ENCODE measurements at regions not wholly inside any gene's neighbourhood (a gene's known extent, or its start where the extent isn't known, plus 50 kb on each side); places are given as distances from the start of the nearest gene placed in this dataset.

DNA sequence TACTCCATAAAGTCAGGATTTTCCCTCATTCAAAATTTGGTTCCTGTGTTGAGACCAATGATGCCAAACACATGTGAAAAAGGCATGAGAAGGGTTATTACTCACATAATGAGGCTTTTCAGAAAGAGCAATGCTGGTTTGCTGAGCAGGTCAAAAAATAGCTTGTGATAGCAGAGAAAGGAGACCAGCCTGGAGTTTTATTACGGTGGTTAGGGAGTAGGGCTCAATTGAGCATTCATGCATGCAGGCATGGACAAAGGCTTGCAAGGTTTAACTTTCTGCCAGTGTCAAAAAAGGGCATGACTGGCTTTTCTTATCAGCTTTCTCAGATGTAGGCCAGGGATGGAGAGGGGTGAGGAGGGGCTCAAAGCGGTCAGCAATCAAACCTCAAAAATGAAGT lies 628.3 kb downstream of the DNAH5 start:
- Mint-ChIP-seq H3K9me3 (peaks cover 4 to 18% (median 10%) of the 10 kb centered on the region in 5 donors), H3K4me3 (no peak overlapping the region), H3K36me3 (no peaks in the 10 kb centered on the region), H3K27ac (no peak overlapping the region), H3K4me1 (no peaks in the 10 kb centered on the region), H3K27me3 (no peaks in the 10 kb centered on the region)
- ChIA-PET CTCF (no interaction called here), POLR2A (no interaction called here)
- Histone ChIP-seq H3K27me3 (ENCODE audit: insufficient read depth, low read length, poor library complexity, severe bottlenecking) (no peaks in the 10 kb centered on the region), H3K27ac (ENCODE audit: low read depth, low read length) (no peak overlapping the region), H3K9me3 (ENCODE audit: low read length) (no peaks in the 10 kb centered on the region), H3K4me1 (ENCODE audit: insufficient read depth, low read length) (no peaks in the 10 kb centered on the region), H3K4me3 (ENCODE audit: low read length) (no peak overlapping the region), H3K36me3 (ENCODE audit: insufficient read depth, low read length) (no peaks in the 10 kb centered on the region)
- no peak for DNase-seq

DNA sequence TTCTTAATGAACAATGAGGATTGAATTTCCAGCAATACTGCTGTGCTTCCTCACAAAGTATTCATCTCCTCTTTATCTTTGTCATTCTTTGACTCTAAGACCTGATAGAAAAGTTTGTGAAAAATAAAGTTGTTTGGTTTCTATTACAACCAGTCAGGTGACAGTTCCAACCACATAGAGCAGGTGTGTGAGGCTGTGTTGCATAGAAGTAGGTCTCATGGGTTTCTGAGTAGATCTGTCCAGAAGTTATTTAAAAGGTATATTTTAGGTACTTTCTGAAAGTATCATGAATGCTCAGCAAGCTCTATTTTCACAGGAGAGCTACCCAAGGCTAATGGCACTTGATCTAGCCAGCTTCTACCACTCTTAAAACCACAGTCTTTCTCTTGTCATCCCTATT lies 637.0 kb downstream of the DNAH5 start:
- H3K9me3 ChIP-seq (ENCODE audit: low read length), result peaks cover 5% of the 10 kb centered on the region
- H3K4me3 ChIP-seq (ENCODE audit: low read length), result no peak overlapping the region
- Mint-ChIP-seq H3K4me1 (no peaks in the 10 kb centered on the region), H3K9me3 (peaks cover 0 to 4% (median 3%) of the 10 kb centered on the region in 5 donors), H3K27me3 (no peaks in the 10 kb centered on the region), H3K4me3 (no peak overlapping the region), H3K27ac (no peak overlapping the region), H3K36me3 (no peaks in the 10 kb centered on the region)
- DNase-seq, result no peak
- no peaks in the 10 kb centered on the region for H3K4me1 ChIP-seq (ENCODE audit: insufficient read depth, low read length)
- CTCF ChIA-PET, result no interaction called here
- H3K36me3 ChIP-seq (ENCODE audit: insufficient read depth, low read length), result no peaks in the 10 kb centered on the region
- POLR2A ChIA-PET, result no interaction called here
- no peaks in the 10 kb centered on the region for H3K27me3 ChIP-seq (ENCODE audit: insufficient read depth, low read length, poor library complexity, severe bottlenecking)
- no peak overlapping the region for H3K27ac ChIP-seq (ENCODE audit: low read depth, low read length)

DNA sequence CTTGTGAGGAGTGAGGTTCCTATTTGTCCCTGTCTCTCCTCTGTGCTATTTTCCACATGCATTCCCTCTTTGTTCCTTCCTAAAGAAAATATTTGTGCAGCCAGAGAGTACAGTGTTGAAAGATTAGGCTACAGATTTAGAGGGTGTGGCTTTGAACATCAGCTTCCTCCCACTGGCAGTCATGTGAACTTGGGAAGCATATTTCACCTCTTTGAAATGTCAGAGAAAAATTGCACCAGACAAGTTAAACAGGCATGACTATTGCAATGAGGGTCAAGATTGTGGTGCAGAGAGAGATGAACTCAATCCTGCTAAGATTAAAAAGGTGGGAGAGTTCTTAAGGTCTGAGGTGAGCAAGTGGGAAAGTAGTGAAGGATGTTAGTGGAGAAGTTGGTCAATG lies 641.0 kb downstream of the DNAH5 start:
- H3K4me1 ChIP-seq (ENCODE audit: insufficient read depth, low read length), result no peaks in the 10 kb centered on the region
- no peaks in the 10 kb centered on the region for H3K36me3 ChIP-seq (ENCODE audit: insufficient read depth, low read length)
- Mint-ChIP-seq H3K9me3 (peaks cover 0 to 7% (median 3%) of the 10 kb centered on the region in 5 donors), H3K4me3 (no peak overlapping the region), H3K27ac (no peak overlapping the region), H3K4me1 (no peaks in the 10 kb centered on the region), H3K27me3 (no peaks in the 10 kb centered on the region), H3K36me3 (no peaks in the 10 kb centered on the region)
- ChIA-PET CTCF (no interaction called here), POLR2A (no interaction called here)
- DNase-seq, result no peak
- H3K27ac ChIP-seq (ENCODE audit: low read depth, low read length), result no peak overlapping the region
- peaks cover 5% of the 10 kb centered on the region for H3K9me3 ChIP-seq (ENCODE audit: low read length)
- H3K4me3 ChIP-seq (ENCODE audit: low read length), result no peak overlapping the region
- no peaks in the 10 kb centered on the region for H3K27me3 ChIP-seq (ENCODE audit: insufficient read depth, low read length, poor library complexity, severe bottlenecking)

DNA sequence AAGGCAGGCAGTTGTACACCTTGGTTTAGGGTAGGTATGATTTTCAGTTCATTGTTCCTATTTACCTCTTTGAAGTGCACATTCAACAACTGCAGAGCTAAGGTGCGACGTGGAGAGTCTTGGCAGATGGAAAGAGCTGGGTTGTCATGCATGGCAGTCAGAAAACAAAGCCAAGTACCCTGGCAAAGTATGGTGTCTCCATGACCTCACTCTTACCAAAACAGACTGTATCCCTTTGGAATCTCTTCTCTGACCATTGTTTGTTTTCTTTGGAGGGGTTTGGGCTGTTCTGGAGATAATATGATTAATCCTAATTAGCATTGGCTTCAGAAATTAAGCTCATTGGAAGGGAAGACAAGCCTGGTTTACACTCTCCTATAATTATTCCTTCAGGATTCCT lies 665.7 kb downstream of the DNAH5 start:
- POLR2A ChIA-PET, result no interaction called here
- peaks cover 0 to 22% (median 4%) of the 10 kb centered on the region in 5 donors for H3K9me3 Mint-ChIP-seq
- CTCF ChIA-PET, result no interaction called here

DNA sequence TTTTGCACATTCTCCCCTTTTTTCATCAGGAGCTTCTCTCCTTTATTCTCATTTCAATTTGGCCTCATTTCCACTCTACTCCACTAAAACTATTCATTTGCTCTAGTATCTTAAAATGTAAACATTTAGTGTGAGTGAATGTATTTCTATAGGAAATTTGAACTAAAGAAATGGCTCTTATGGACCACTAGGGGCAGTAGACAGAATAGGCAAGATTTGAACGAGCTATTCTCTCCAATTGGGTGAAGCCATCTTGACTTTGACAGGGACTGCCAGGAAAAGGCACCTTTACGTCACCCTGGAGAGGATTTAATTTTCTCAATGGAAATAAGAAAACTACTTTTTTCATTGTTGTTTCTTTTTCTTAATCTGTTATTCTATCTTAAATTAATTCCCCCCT lies 666.3 kb downstream of the DNAH5 start:
- no peak for DNase-seq
- H3K27me3 ChIP-seq (ENCODE audit: insufficient read depth, low read length, poor library complexity, severe bottlenecking), result no peaks in the 10 kb centered on the region
- no peak overlapping the region for H3K4me3 Mint-ChIP-seq
- POLR2A ChIA-PET, result no interaction called here
- no peaks in the 10 kb centered on the region for H3K36me3 Mint-ChIP-seq
- no peaks in the 10 kb centered on the region for H3K4me1 Mint-ChIP-seq
- H3K9me3 Mint-ChIP-seq, result peaks cover 0 to 22% (median 4%) of the 10 kb centered on the region in 5 donors
- no peak overlapping the region for H3K27ac ChIP-seq (ENCODE audit: low read depth, low read length)
- H3K27ac Mint-ChIP-seq, result no peak overlapping the region
- no peaks in the 10 kb centered on the region for H3K36me3 ChIP-seq (ENCODE audit: insufficient read depth, low read length)
- CTCF ChIA-PET, result no interaction called here
- H3K4me1 ChIP-seq (ENCODE audit: insufficient read depth, low read length), result no peaks in the 10 kb centered on the region
- no peak overlapping the region for H3K4me3 ChIP-seq (ENCODE audit: low read length)
- no peaks in the 10 kb centered on the region for H3K9me3 ChIP-seq (ENCODE audit: low read length)
- H3K27me3 Mint-ChIP-seq, result no peaks in the 10 kb centered on the region

More for the DNA sequence above, 665.7 kb downstream of the DNAH5 start:
- no peak for DNase-seq
- Mint-ChIP-seq H3K27me3 (no peaks in the 10 kb centered on the region), H3K4me3 (no peak overlapping the region), H3K36me3 (no peaks in the 10 kb centered on the region), H3K4me1 (no peaks in the 10 kb centered on the region), H3K27ac (no peak overlapping the region)
- Histone ChIP-seq H3K27ac (ENCODE audit: low read depth, low read length) (no peak overlapping the region), H3K27me3 (ENCODE audit: insufficient read depth, low read length, poor library complexity, severe bottlenecking) (no peaks in the 10 kb centered on the region), H3K4me1 (ENCODE audit: insufficient read depth, low read length) (no peaks in the 10 kb centered on the region), H3K4me3 (ENCODE audit: low read length) (no peak overlapping the region), H3K9me3 (ENCODE audit: low read length) (no peaks in the 10 kb centered on the region), H3K36me3 (ENCODE audit: insufficient read depth, low read length) (no peaks in the 10 kb centered on the region)

DNA sequence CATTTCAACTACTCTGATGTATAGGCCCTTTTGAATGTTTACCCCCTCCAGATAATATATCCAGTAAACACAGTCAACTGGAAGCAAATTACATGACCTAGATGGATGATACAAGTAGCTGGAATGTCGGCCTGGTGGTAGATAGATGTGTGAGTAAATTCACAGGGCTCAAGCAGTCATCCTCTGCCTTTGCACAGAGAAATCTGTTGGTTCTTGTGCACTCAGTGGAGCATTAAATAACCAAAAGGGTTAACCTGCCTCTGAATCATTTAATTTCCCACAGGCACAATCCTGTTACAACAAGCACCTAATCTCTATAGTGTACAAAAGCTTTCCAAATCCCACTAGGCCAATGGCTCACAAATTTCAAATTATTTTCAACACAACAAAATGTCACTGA lies 668.3 kb downstream of the DNAH5 start:
- Histone ChIP-seq H3K27me3 (ENCODE audit: insufficient read depth, low read length, poor library complexity, severe bottlenecking) (no peaks in the 10 kb centered on the region), H3K9me3 (ENCODE audit: low read length) (no peaks in the 10 kb centered on the region), H3K36me3 (ENCODE audit: insufficient read depth, low read length) (no peaks in the 10 kb centered on the region), H3K4me3 (ENCODE audit: low read length) (no peak overlapping the region), H3K4me1 (ENCODE audit: insufficient read depth, low read length) (no peaks in the 10 kb centered on the region), H3K27ac (ENCODE audit: low read depth, low read length) (no peak overlapping the region)
- Mint-ChIP-seq H3K4me1 (no peaks in the 10 kb centered on the region), H3K36me3 (no peaks in the 10 kb centered on the region), H3K27me3 (no peaks in the 10 kb centered on the region), H3K4me3 (no peak overlapping the region), H3K27ac (no peak overlapping the region), H3K9me3 (peaks cover 0 to 25% (median 4%) of the 10 kb centered on the region in 5 donors)
- CTCF ChIA-PET, result no interaction called here
- POLR2A ChIA-PET, result no interaction called here
- DNase-seq, result no peak

DNA sequence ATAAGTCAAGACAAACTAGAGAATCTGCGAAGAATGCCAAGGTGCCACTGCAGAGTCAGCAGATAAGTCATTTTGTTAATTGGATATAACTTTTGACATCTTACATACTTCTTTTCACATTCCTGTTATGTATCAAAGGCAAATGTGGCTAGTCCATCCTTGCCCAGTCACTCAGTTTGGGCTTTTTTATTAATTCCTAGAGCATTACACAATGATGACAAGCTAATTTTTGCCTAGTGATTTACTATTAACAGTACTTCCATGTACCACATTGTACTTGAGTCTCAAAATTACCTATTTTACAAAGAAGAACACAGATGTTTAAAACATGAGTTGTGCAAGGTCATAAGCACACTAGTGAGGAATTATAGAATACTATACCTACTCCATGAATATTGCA lies 680.8 kb downstream of the DNAH5 start:
- Mint-ChIP-seq H3K36me3 (no peaks in the 10 kb centered on the region), H3K27me3 (no peaks in the 10 kb centered on the region), H3K4me1 (no peaks in the 10 kb centered on the region), H3K27ac (no peak overlapping the region), H3K4me3 (no peak overlapping the region), H3K9me3 (peaks cover 0 to 14% (median 9%) of the 10 kb centered on the region in 5 donors)
- H3K27me3 ChIP-seq (ENCODE audit: insufficient read depth, low read length, poor library complexity, severe bottlenecking), result no peaks in the 10 kb centered on the region
- no peaks in the 10 kb centered on the region for H3K4me1 ChIP-seq (ENCODE audit: insufficient read depth, low read length)
- no peaks in the 10 kb centered on the region for H3K36me3 ChIP-seq (ENCODE audit: insufficient read depth, low read length)
- H3K9me3 ChIP-seq (ENCODE audit: low read length), result no peaks in the 10 kb centered on the region
- CTCF ChIA-PET, result no interaction called here
- DNase-seq, result no peak
- POLR2A ChIA-PET, result no interaction called here
- H3K4me3 ChIP-seq (ENCODE audit: low read length), result no peak overlapping the region
- no peak overlapping the region for H3K27ac ChIP-seq (ENCODE audit: low read depth, low read length)

DNA sequence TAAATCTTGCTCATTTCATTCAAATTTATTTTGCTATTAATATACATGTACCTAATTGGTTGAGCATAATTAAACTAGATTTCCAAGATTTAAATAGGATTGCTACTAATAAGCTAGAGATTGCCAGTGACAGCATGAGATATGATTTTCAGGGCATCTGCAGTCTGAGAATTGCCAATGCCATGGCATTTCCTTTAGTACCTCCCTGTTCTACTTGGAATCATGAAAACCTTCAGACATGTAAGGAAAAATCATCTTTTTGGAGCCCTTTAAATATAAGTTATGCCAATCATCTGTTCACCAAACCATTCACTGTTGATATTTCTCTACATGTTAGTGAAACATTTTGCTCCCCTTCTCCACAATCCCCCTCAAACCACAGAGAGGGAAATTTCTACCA lies 691.4 kb downstream of the DNAH5 start:
- no peaks in the 10 kb centered on the region for H3K27me3 ChIP-seq (ENCODE audit: insufficient read depth, low read length, poor library complexity, severe bottlenecking)
- no peaks in the 10 kb centered on the region for H3K36me3 ChIP-seq (ENCODE audit: insufficient read depth, low read length)
- H3K4me1 ChIP-seq (ENCODE audit: insufficient read depth, low read length), result no peaks in the 10 kb centered on the region
- H3K27ac ChIP-seq (ENCODE audit: low read depth, low read length), result no peak overlapping the region
- Mint-ChIP-seq H3K27ac (no peak overlapping the region), H3K4me3 (no peak overlapping the region), H3K4me1 (no peaks in the 10 kb centered on the region), H3K9me3 (peaks cover 0 to 10% (median 3%) of the 10 kb centered on the region in 5 donors), H3K36me3 (no peaks in the 10 kb centered on the region), H3K27me3 (peaks cover 0 to 1% of the 10 kb centered on the region in 2 donors)
- POLR2A ChIA-PET, result no interaction called here
- no peaks in the 10 kb centered on the region for H3K9me3 ChIP-seq (ENCODE audit: low read length)
- no peak overlapping the region for H3K4me3 ChIP-seq (ENCODE audit: low read length)
- DNase-seq, result no peak
- CTCF ChIA-PET, result no interaction called here

DNA sequence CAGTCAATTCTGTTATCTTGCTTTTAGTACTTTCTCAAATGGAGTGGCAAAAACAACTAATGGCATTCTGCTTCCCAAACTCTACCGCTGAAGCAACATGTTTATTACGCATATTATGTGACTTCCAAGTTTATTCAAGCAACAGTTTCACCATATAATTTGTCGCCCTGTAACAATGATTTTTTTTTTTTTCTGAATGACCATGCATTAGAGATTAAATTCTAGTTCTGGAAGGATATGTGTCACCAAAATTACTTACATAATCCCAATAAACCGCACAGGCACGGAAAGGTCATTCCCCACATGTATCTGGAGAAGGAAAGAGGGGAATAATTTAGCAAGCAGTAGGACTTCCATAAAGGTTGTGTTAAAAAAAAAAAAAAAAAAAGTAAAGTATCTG lies 691.8 kb downstream of the DNAH5 start:
- CTCF ChIA-PET, result no interaction called here
- no peak for DNase-seq
- no peaks in the 10 kb centered on the region for H3K36me3 Mint-ChIP-seq

More for the DNA sequence above, 691.8 kb downstream of the DNAH5 start:
- H3K27me3 ChIP-seq (ENCODE audit: insufficient read depth, low read length, poor library complexity, severe bottlenecking), result no peaks in the 10 kb centered on the region
- no peak overlapping the region for H3K27ac Mint-ChIP-seq
- H3K4me3 Mint-ChIP-seq, result no peak overlapping the region
- H3K27me3 Mint-ChIP-seq, result peaks cover 0 to 1% of the 10 kb centered on the region in 2 donors
- H3K4me1 Mint-ChIP-seq, result no peaks in the 10 kb centered on the region
- no peaks in the 10 kb centered on the region for H3K9me3 ChIP-seq (ENCODE audit: low read length)
- H3K4me1 ChIP-seq (ENCODE audit: insufficient read depth, low read length), result no peaks in the 10 kb centered on the region
- H3K36me3 ChIP-seq (ENCODE audit: insufficient read depth, low read length), result no peaks in the 10 kb centered on the region
- POLR2A ChIA-PET, result no interaction called here
- no peak overlapping the region for H3K4me3 ChIP-seq (ENCODE audit: low read length)
- no peak overlapping the region for H3K27ac ChIP-seq (ENCODE audit: low read depth, low read length)
- peaks cover 0 to 11% (median 3%) of the 10 kb centered on the region in 5 donors for H3K9me3 Mint-ChIP-seq
